ENCODE measurements at regions not wholly inside any gene's neighbourhood (a gene's known extent, or its start where the extent isn't known, plus 50 kb on each side); places are given as distances from the start of the nearest gene placed in this dataset.

- TF ChIP-seq CUX1 (CRISPR knock-in tag; IDR thresholded peaks at IDR 0.05) = no peak
- no peak for TF ChIP-seq GTF2E2 (tag; IDR thresholded peaks at IDR 0.05)
- no peak for TF ChIP-seq POLR3A (IDR thresholded peaks at IDR 0.05; ENCODE audit: borderline replicate concordance, extremely low read depth, insufficient read depth, insufficient read length)
- no peak for TF ChIP-seq SLC30A9 (CRISPR knock-in tag; IDR thresholded peaks at IDR 0.05)
- no peak for TF ChIP-seq GATAD2B (IDR thresholded peaks at IDR 0.05; ENCODE audit: borderline replicate concordance)
- TF ChIP-seq FUS (optimal IDR thresholded peaks at IDR 0.05; ENCODE audit: low read depth, low read length) = no peak
- no peak for TF ChIP-seq GABPA (tag; conservative IDR thresholded peaks at IDR 0.05; ENCODE audit: low read depth)
- TF ChIP-seq ZNF445 (CRISPR knock-in tag; IDR thresholded peaks at IDR 0.05; ENCODE audit: low read depth) = no peak
- no peak for TF ChIP-seq ZBTB43 (CRISPR knock-in tag; IDR thresholded peaks at IDR 0.05)
Measured at GRCh38 chr10:128514536-128514935, 388.3 kb upstream of the MKI67 start (continued).

All from K562 (cell line).